ENCODE measurements at regions not wholly inside any gene's neighbourhood (a gene's known extent, or its start where the extent isn't known, plus 50 kb on each side); places are given as distances from the start of the nearest gene placed in this dataset.

DNA sequence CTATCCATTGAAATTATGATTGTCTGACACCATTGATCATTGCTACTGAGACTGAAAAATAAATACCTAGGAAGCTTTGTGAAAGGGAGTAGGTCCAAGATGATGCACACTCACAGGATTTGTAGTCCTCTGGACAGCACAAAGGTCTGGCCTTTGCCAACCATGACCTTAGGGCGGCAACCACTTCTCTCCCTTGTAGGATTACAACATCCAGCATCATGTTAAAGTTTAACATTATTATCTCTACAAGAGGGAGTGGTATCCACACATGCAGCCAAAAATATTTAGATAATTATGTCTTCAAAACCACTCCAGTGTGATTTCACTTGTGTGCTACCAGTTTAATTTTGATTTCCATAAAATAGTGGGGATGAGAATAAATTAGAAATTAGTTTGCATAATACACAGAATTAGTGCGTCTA lies 51.1 kb upstream of the NHSL1 start:
- no peaks in the 10 kb centered on the region for H3K27me3 ChIP-seq (ENCODE audit: control insufficient read depth in 1 of 2, insufficient read depth in 2 of 2, low read length in 2 of 2)
- no peak overlapping the region for H3K27ac ChIP-seq (ENCODE audit: low read length)
- peaks cover 9% of the 10 kb centered on the region for H3K4me1 ChIP-seq (ENCODE audit: control insufficient read depth, insufficient read depth, low read length)
- H3K4me3 ChIP-seq (ENCODE audit: low read length in 2 of 2), result no peak overlapping the region
- H3K36me3 ChIP-seq (ENCODE audit: control insufficient read depth in 2 of 2, insufficient read depth in 2 of 2, low read length in 2 of 2), result no peaks in the 10 kb centered on the region
- H3K9me3 ChIP-seq (ENCODE audit: control insufficient read depth in 2 of 2, low read length in 2 of 2), result no peaks in the 10 kb centered on the region
- H3K9ac ChIP-seq (ENCODE audit: low read length in 2 of 2), result no peak overlapping the region

- Histone ChIP-seq H3K27me3 (ENCODE audit: control insufficient read depth in 1 of 2, insufficient read depth in 2 of 2, low read length in 2 of 2) (no peaks in the 10 kb centered on the region), H3K4me3 (ENCODE audit: low read length in 2 of 2) (no peak overlapping the region), H3K4me1 (ENCODE audit: control insufficient read depth, insufficient read depth, low read length) (no peaks in the 10 kb centered on the region), H3K9ac (ENCODE audit: low read length in 2 of 2) (no peak overlapping the region), H3K36me3 (ENCODE audit: control insufficient read depth in 2 of 2, insufficient read depth in 2 of 2, low read length in 2 of 2) (no peaks in the 10 kb centered on the region), H3K27ac (ENCODE audit: low read length) (no peak overlapping the region), H3K9me3 (ENCODE audit: control insufficient read depth in 2 of 2, low read length in 2 of 2) (no peaks in the 10 kb centered on the region)
Measured at GRCh38 chr6:138554146-138554545, 54.9 kb upstream of the NHSL1 start.

- no peak overlapping the region for H3K4me3 ChIP-seq (ENCODE audit: low read length in 2 of 2)
- H3K9ac ChIP-seq (ENCODE audit: low read length in 2 of 2), result no peak overlapping the region
- H3K9me3 ChIP-seq (ENCODE audit: control insufficient read depth in 2 of 2, low read length in 2 of 2), result no peaks in the 10 kb centered on the region
- no peaks in the 10 kb centered on the region for H3K36me3 ChIP-seq (ENCODE audit: control insufficient read depth in 2 of 2, insufficient read depth in 2 of 2, low read length in 2 of 2)
- H3K27ac ChIP-seq (ENCODE audit: low read length), result no peak overlapping the region
- H3K27me3 ChIP-seq (ENCODE audit: control insufficient read depth in 1 of 2, insufficient read depth in 2 of 2, low read length in 2 of 2), result no peaks in the 10 kb centered on the region
- no peaks in the 10 kb centered on the region for H3K4me1 ChIP-seq (ENCODE audit: control insufficient read depth, insufficient read depth, low read length)
Measured at GRCh38 chr6:138555421-138555988, 56.2 kb upstream of the NHSL1 start.

DNA sequence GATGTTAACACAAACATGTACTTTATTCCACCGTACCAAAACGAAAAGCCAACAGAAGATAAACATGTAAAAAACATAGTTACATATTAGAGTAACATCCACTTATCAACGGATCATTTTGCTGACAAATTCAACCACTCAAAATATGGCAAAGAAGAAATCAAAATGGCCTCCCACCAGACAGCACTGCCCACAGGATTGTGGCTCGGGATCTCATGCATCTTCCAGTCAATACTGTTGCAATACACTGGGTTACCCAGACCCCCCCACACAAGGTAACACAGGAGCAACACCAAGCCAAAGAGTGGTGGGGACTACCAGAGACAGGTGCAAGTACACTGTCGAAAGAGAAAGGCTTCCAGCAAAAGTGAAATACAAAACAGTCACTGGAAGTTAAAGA lies 57.9 kb upstream of the NHSL1 start:
- Histone ChIP-seq H3K4me1 (ENCODE audit: control insufficient read depth, insufficient read depth, low read length) (no peaks in the 10 kb centered on the region), H3K9ac (ENCODE audit: low read length in 2 of 2) (no peak overlapping the region), H3K9me3 (ENCODE audit: control insufficient read depth in 2 of 2, low read length in 2 of 2) (no peaks in the 10 kb centered on the region), H3K27ac (ENCODE audit: low read length) (no peak overlapping the region), H3K27me3 (ENCODE audit: control insufficient read depth in 1 of 2, insufficient read depth in 2 of 2, low read length in 2 of 2) (no peaks in the 10 kb centered on the region), H3K36me3 (ENCODE audit: control insufficient read depth in 2 of 2, insufficient read depth in 2 of 2, low read length in 2 of 2) (no peaks in the 10 kb centered on the region), H3K4me3 (ENCODE audit: low read length in 2 of 2) (no peak overlapping the region)

DNA sequence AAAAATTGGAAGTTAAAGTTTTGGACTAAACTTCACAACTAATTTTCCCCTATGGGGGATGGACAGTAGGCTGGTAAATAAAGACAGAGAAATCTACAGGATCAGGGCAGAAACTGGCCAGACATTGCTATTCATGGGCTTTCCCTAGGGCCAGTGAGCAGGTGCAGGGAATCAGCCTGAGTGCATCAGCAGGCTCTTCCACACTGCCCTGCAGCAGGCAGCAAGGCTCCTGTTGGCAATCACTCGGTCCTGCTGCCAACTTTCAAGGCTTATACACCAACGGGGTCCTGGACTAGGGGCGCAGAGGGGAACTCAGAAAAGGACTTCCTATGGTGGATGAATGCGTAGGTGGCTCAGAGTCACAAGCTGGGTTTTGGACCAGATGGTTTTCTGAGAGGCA lies 59.8 kb upstream of the NHSL1 start:
- Histone ChIP-seq H3K4me3 (ENCODE audit: low read length in 2 of 2) (no peak overlapping the region), H3K27ac (ENCODE audit: low read length) (no peak overlapping the region), H3K4me1 (ENCODE audit: control insufficient read depth, insufficient read depth, low read length) (no peaks in the 10 kb centered on the region)

DNA sequence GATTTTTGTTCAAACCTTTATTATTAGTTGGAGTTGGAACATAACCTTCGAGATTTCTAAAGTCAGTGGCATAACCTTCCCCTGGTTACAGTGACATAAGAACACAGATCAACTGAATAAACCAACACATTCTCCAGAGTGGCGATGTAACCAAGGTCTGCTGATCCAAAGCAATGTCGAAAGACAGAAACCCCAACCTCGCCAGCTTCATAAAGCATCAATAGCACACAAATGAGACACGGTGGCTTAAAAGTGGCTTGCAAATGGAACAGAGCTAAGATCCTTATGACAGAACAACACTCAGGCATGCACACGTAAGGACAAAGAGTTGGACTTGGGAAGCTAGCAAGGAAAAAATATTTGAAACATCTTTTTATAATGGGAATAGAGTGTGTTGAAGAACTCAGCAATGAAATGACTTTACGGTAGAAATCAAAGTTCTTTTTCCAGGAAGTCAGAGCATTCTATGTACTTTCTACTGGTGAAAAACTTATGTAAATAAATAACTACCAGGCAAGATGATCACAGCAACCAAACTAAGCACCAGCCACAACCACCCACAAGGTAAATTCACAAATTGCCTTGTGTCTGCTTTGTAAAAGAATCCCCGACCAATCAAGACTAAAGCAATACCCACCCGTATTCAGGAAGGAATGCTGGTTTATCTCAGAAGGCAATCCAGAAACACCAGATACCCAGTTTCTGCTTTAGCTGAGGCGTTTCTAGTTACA lies 61.0 kb upstream of the NHSL1 start:
- no peak overlapping the region for H3K27ac ChIP-seq (ENCODE audit: low read length)
- H3K27me3 ChIP-seq (ENCODE audit: control insufficient read depth in 1 of 2, insufficient read depth in 2 of 2, low read length in 2 of 2), result no peaks in the 10 kb centered on the region
- no peaks in the 10 kb centered on the region for H3K4me1 ChIP-seq (ENCODE audit: control insufficient read depth, insufficient read depth, low read length)
- no peaks in the 10 kb centered on the region for H3K36me3 ChIP-seq (ENCODE audit: control insufficient read depth in 2 of 2, insufficient read depth in 2 of 2, low read length in 2 of 2)
- no peak overlapping the region for H3K4me3 ChIP-seq (ENCODE audit: low read length in 2 of 2)
- no peak overlapping the region for H3K9ac ChIP-seq (ENCODE audit: low read length in 2 of 2)
- no peaks in the 10 kb centered on the region for H3K9me3 ChIP-seq (ENCODE audit: control insufficient read depth in 2 of 2, low read length in 2 of 2)

More for the DNA sequence above, 59.8 kb upstream of the NHSL1 start:
- Histone ChIP-seq H3K36me3 (ENCODE audit: control insufficient read depth in 2 of 2, insufficient read depth in 2 of 2, low read length in 2 of 2) (no peaks in the 10 kb centered on the region), H3K9me3 (ENCODE audit: control insufficient read depth in 2 of 2, low read length in 2 of 2) (no peaks in the 10 kb centered on the region), H3K27me3 (ENCODE audit: control insufficient read depth in 1 of 2, insufficient read depth in 2 of 2, low read length in 2 of 2) (no peaks in the 10 kb centered on the region), H3K9ac (ENCODE audit: low read length in 2 of 2) (no peak overlapping the region)

DNA sequence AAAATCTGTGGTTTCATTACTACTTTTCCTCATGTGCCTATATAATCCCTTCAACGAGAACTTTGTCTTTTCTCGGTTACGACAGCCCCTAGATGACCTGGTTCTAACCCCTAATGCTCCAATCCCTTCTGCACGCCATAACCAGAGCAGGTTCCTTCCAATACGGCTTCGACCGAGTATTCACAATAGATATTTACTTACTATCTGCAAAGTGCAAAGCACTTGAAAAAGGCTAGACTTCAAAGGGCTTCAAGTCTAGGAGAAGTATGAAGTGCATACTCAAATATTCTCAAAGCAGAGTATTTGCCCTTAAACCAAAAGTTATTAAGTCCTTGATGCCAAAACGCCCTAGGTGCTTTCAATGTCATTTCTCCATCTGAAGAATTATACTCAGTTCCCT lies 63.4 kb upstream of the NHSL1 start:
- H3K4me1 ChIP-seq (ENCODE audit: control insufficient read depth, insufficient read depth, low read length), result no peaks in the 10 kb centered on the region
- H3K9me3 ChIP-seq (ENCODE audit: control insufficient read depth in 2 of 2, low read length in 2 of 2), result no peaks in the 10 kb centered on the region
- no peak overlapping the region for H3K27ac ChIP-seq (ENCODE audit: low read length)
- no peaks in the 10 kb centered on the region for H3K27me3 ChIP-seq (ENCODE audit: control insufficient read depth in 1 of 2, insufficient read depth in 2 of 2, low read length in 2 of 2)
- H3K4me3 ChIP-seq (ENCODE audit: low read length in 2 of 2), result no peak overlapping the region
- H3K9ac ChIP-seq (ENCODE audit: low read length in 2 of 2), result no peak overlapping the region
- no peaks in the 10 kb centered on the region for H3K36me3 ChIP-seq (ENCODE audit: control insufficient read depth in 2 of 2, insufficient read depth in 2 of 2, low read length in 2 of 2)

DNA sequence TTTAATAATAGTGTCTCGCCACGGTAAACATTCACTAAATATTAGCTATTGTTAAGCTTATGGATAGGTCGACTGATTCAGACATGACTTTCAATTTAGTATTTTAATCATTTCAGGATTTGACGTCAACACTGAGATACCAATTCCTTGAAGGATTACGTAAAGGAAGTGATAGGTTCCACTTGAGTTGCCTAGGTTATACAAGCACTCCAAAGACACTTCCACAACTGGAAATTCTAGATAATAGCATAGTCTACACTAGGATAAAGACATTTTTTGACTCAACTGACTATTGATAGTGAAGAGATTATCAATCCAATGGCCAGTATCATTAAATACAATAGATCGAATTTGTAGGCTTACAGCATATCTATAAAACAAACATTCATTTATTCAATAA lies 63.9 kb upstream of the NHSL1 start:
- Histone ChIP-seq H3K9me3 (ENCODE audit: control insufficient read depth in 2 of 2, low read length in 2 of 2) (no peaks in the 10 kb centered on the region), H3K27ac (ENCODE audit: low read length) (no peak overlapping the region), H3K36me3 (ENCODE audit: control insufficient read depth in 2 of 2, insufficient read depth in 2 of 2, low read length in 2 of 2) (no peaks in the 10 kb centered on the region), H3K9ac (ENCODE audit: low read length in 2 of 2) (no peak overlapping the region), H3K4me1 (ENCODE audit: control insufficient read depth, insufficient read depth, low read length) (no peaks in the 10 kb centered on the region), H3K4me3 (ENCODE audit: low read length in 2 of 2) (no peak overlapping the region), H3K27me3 (ENCODE audit: control insufficient read depth in 1 of 2, insufficient read depth in 2 of 2, low read length in 2 of 2) (no peaks in the 10 kb centered on the region)

DNA sequence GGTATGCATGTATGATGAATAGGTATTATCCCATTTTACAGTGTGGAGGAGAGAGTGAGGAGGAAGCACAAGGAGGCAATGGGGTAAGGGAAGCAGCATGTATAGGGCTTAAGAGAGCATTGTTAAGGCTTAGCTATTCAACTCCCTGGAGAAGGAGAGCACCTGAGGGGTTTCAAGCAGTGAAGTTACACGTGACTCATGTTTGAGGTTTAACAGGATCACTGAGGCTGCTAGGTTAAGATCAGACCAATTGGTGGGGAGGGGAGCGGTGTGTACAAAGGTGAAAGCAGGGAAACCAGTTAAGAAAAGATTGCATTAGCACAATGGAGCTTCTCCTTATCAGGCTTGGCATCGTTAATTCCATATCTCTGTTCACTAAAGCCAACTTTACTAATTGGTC lies 64.4 kb upstream of the NHSL1 start:
- no peaks in the 10 kb centered on the region for H3K4me1 ChIP-seq (ENCODE audit: control insufficient read depth, insufficient read depth, low read length)
- no peak overlapping the region for H3K27ac ChIP-seq (ENCODE audit: low read length)
- H3K27me3 ChIP-seq (ENCODE audit: control insufficient read depth in 1 of 2, insufficient read depth in 2 of 2, low read length in 2 of 2), result no peaks in the 10 kb centered on the region
- no peaks in the 10 kb centered on the region for H3K9me3 ChIP-seq (ENCODE audit: control insufficient read depth in 2 of 2, low read length in 2 of 2)
- no peak overlapping the region for H3K9ac ChIP-seq (ENCODE audit: low read length in 2 of 2)
- H3K4me3 ChIP-seq (ENCODE audit: low read length in 2 of 2), result no peak overlapping the region
- no peaks in the 10 kb centered on the region for H3K36me3 ChIP-seq (ENCODE audit: control insufficient read depth in 2 of 2, insufficient read depth in 2 of 2, low read length in 2 of 2)

DNA sequence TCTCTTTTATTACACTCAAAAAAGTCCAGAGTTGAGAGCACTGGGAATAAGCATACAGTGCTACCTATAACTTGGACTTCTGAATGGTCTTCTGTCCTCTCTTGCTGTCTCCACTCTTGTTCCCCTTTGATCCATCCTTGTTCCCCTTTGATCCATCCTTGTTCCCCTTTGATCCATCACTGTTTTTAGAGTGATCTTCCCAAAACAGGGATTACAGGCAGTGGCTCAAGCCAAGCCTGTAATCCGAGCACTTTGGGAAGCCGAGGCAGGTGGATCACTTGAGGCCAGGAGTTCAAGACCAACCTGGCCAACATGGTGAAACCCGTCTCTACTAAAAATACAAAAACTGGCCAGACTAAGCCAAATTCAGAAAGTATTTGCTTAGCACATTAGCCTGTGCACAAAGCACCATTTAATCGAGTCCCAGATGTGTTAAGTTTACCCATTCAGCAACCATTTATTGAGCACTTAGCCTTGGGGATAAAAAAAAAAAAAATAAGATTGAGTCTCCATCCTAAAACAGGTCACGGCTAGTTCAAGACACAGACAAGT lies 65.0 kb upstream of the NHSL1 start:
- H3K36me3 ChIP-seq (ENCODE audit: control insufficient read depth in 2 of 2, insufficient read depth in 2 of 2, low read length in 2 of 2), result no peaks in the 10 kb centered on the region
- H3K27ac ChIP-seq (ENCODE audit: low read length), result no peak overlapping the region
- H3K9ac ChIP-seq (ENCODE audit: low read length in 2 of 2), result no peak overlapping the region
- H3K4me3 ChIP-seq (ENCODE audit: low read length in 2 of 2), result no peak overlapping the region
- H3K27me3 ChIP-seq (ENCODE audit: control insufficient read depth in 1 of 2, insufficient read depth in 2 of 2, low read length in 2 of 2), result no peaks in the 10 kb centered on the region
- H3K4me1 ChIP-seq (ENCODE audit: control insufficient read depth, insufficient read depth, low read length), result no peaks in the 10 kb centered on the region
- no peaks in the 10 kb centered on the region for H3K9me3 ChIP-seq (ENCODE audit: control insufficient read depth in 2 of 2, low read length in 2 of 2)

GRCh38 chr6:138567052-138567451 lies 67.8 kb upstream of the NHSL1 start:
- no peak overlapping the region for H3K4me3 ChIP-seq (ENCODE audit: low read length in 2 of 2)
- H3K27ac ChIP-seq (ENCODE audit: low read length), result no peak overlapping the region
- no peaks in the 10 kb centered on the region for H3K27me3 ChIP-seq (ENCODE audit: control insufficient read depth in 1 of 2, insufficient read depth in 2 of 2, low read length in 2 of 2)
- peaks cover 6% of the 10 kb centered on the region for H3K4me1 ChIP-seq (ENCODE audit: control insufficient read depth, insufficient read depth, low read length)
- no peaks in the 10 kb centered on the region for H3K9me3 ChIP-seq (ENCODE audit: control insufficient read depth in 2 of 2, low read length in 2 of 2)
- no peak overlapping the region for H3K9ac ChIP-seq (ENCODE audit: low read length in 2 of 2)
- H3K36me3 ChIP-seq (ENCODE audit: control insufficient read depth in 2 of 2, insufficient read depth in 2 of 2, low read length in 2 of 2), result no peaks in the 10 kb centered on the region
